IPS-NIHi7 (cell line): ENCODE measurements at regions not wholly inside any gene's neighbourhood (a gene's known extent, or its start where the extent isn't known, plus 50 kb on each side); places are given as distances from the start of the nearest gene placed in this dataset.
"Not testable (repeated sequence)": the region's sequence is repeated elsewhere in the genome, so short reads cannot be mapped to it uniquely, and the experiment has no call there.

Source experiments
- DNase-seq: peaks from one replicate; pipeline ENCODE4 v3.0.0; 2012; ENCODE audit warnings: mixed read lengths; ENCODE audit errors: extremely low spot score

- peak; percentile 82 for DNase-seq
Measured at GRCh38 chr2:176763851-176764404, 448.7 kb upstream of the HNRNPA3 start.

GRCh38 chr2:176764921-176765320 is 447.7 kb upstream of the HNRNPA3 start:
- no peak for DNase-seq

GRCh38 chr2:176766005-176766404 is 446.6 kb upstream of the HNRNPA3 start:
- DNase-seq, result no peak

- no peak for DNase-seq
Measured at GRCh38 chr2:176768185-176768584, 444.4 kb upstream of the HNRNPA3 start.

- no peak for DNase-seq
Measured at GRCh38 chr2:176769021-176769420, 443.6 kb upstream of the HNRNPA3 start.

GRCh38 chr2:176769499-176770370 is 442.9 kb upstream of the HNRNPA3 start:
- no peak for DNase-seq

- DNase-seq, result no peak
Measured at GRCh38 chr2:176772816-176773215, 439.8 kb upstream of the HNRNPA3 start.

- no peak for DNase-seq
Measured at GRCh38 chr2:176774766-176775451, 437.7 kb upstream of the HNRNPA3 start.

GRCh38 chr2:176777262-176777661 is 435.3 kb upstream of the HNRNPA3 start:
- DNase-seq, result no peak

GRCh38 chr2:176779917-176780316 is 432.7 kb upstream of the HNRNPA3 start:
- DNase-seq, result no peak

- no peak for DNase-seq
Measured at GRCh38 chr2:176780348-176780747, 432.2 kb upstream of the HNRNPA3 start.

- DNase-seq, result no peak
Measured at GRCh38 chr2:176781570-176782217, 430.9 kb upstream of the HNRNPA3 start.

- DNase-seq, result no peak
Measured at GRCh38 chr2:176784633-176785200, 427.9 kb upstream of the HNRNPA3 start.

- DNase-seq, result no peak
Measured at GRCh38 chr2:176789751-176790150, 422.8 kb upstream of the HNRNPA3 start.

GRCh38 chr2:176790468-176790867 is 422.1 kb upstream of the HNRNPA3 start:
- DNase-seq, result no peak

- DNase-seq, result no peak
Measured at GRCh38 chr2:176793792-176794191, 418.8 kb upstream of the HNRNPA3 start.

GRCh38 chr2:176794392-176794791 is 418.2 kb upstream of the HNRNPA3 start:
- DNase-seq, result no peak

- DNase-seq, result no peak
Measured at GRCh38 chr2:176795823-176796222, 416.8 kb upstream of the HNRNPA3 start.

- not testable (repeated sequence) for DNase-seq
Measured at GRCh38 chr2:176796677-176797076, 415.9 kb upstream of the HNRNPA3 start.

- DNase-seq, result no peak
Measured at GRCh38 chr2:176804392-176804791, 408.2 kb upstream of the HNRNPA3 start.

GRCh38 chr2:176805345-176805744 is 407.2 kb upstream of the HNRNPA3 start:
- DNase-seq, result no peak

- no peak for DNase-seq
Measured at GRCh38 chr2:176812246-176812775, 400.3 kb upstream of the HNRNPA3 start.
